HG03354 (cell line): ENCODE measurements at regions not wholly inside any gene's neighbourhood (a gene's known extent, or its start where the extent isn't known, plus 50 kb on each side); places are given as distances from the start of the nearest gene placed in this dataset.
"Not testable (repeated sequence)": the region's sequence is repeated elsewhere in the genome, so short reads cannot be mapped to it uniquely, and the experiment has no call there.

ENCODE experiments used
- ATAC-seq: cut with Tn5 transposase; IDR thresholded peaks from one replicate; pipeline ENCODE4 v1.9.1; 2021; ENCODE audit warnings: mild to moderate bottlenecking; ENCODE audit not compliant: unreplicated experiment, poor library complexity, severe bottlenecking

DNA sequence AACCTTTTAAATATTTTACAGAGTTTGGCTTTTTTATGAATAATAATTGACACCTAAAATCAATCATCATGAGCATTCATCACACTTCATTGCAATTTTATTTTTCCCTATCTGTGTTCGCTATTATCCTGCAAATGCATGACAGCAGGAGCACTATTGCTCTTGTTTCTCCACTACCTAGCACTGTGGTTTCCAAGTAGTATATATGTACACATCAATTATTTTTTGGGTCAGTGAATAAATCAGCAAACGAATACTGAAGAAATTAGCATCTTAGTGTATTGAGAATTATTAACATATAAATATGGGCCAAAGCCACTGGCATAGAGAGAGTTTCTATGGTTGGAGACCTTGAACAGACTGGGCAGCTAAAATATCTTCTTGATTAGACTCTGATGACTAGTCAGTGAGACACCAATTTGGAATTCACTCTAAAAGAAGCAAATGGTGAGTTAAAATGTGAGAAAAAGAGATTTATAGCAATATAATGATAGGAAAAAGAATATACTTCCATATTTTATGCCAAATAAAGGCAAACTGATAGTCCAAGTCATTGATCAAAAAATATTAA, 731.1 kb upstream of the LUZP2 start:
- ATAC-seq = no peak

- ATAC-seq = no peak
Observed at GRCh38 chr11:23767576-23767975, 729.3 kb upstream of the LUZP2 start.

DNA sequence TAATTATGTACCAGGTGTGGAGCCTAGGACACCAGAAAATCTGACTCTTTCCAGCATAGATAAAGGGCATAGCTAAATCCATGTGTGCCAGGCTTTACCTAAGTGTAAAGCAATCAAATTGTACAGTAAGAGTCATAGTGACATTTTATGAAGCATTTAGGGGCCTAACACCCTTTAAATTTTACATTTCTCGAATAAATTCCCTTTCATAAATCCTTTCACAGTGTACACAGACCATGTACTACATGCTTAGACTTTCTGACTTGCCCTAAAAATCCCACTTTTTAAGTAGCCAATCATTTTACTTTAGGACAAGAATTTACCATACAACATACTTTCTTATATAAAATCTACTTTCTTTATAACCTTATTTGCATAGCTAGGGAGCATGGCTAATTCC, 727.6 kb upstream of the LUZP2 start:
- no peak for ATAC-seq

- ATAC-seq = no peak
Observed at GRCh38 chr11:23772081-23772480, 724.8 kb upstream of the LUZP2 start.

- no peak for ATAC-seq
Observed at GRCh38 chr11:23778971-23779370, 717.9 kb upstream of the LUZP2 start.

DNA sequence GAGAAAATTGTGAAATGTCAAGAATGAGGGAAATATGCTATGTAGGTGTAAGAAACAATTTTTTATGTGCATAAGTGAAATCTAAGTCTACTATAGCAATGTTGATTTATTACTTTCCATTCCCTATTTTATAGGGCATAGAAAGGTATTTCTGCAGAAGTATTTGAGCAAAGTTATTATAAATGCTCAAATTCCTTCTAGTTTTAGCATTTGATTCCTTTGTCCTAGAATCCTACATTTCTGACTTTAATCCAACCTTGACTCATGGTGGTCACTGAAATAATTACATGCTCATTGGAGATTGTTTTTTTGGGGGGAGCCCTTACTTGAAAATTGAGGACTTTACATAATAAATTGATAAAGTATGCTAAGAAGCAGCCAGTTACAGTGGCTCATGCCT, 716.6 kb upstream of the LUZP2 start:
- no peak for ATAC-seq

DNA sequence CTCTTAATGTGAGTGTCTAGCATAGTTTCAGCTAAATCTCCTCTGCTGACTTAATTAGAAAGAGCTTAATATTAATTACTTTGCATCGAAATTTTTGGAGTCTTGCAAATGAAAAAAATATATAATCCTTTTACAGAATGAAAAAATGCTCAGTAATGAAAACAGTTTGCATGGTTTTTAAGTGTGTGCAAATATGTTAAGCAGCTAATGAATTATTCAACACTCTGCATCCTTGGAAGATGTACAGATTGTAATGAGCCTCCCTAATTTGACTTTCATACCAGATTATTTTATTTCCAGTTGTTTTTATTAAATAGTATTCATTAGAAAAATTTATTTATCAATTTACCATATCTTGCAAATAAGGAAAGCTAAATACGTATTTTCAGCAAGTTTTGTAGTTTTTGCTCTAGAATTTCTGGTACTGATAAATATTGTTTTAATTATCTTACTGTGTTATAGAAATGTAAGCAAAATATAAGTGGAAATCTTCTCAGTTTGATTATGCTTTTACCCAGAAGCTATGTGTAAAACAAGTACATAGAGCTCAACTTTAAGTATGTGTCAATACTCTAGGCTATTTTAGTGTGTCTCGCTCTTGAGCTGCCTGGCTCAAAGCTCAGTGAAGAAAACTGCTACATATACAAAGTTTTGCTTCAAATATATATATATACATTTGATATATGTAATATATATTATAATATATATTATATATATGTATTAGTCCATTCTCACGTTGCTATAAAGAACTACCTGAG, 714.9 kb upstream of the LUZP2 start:
- no peak for ATAC-seq

GRCh38 chr11:23786974-23787373, 709.9 kb upstream of the LUZP2 start:
- not testable (repeated sequence) for ATAC-seq

DNA sequence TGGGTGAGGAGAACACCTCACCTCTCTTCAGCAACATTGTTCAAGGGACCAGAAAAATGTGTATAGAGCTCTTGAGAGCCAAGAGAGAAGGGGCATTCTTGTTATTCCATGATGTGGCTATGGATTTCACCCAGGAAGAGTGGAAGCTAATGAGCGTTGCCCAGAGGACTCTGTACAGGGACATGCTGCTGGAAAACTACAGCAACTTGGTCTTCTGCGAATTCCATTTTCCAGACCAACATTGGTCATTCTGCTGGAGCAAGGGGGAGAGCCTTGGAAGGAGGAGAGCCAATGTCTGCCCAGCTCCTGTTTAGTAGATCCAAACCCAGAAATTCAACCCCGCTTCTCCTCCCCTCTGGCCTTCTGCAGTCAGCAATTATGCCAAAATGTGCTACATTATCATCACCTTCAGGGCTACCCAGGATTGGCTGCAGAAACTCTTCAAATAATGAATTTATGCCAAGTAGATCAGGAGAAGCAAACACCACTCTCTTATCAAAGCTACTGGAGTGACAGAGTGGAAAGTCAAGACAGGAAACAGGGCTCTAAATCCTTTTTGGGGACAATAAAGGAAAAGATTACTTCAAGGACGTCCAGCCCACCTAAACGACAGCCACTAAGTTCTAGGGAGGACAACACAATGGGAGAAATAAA, 707.5 kb upstream of the LUZP2 start:
- ATAC-seq = no peak

DNA sequence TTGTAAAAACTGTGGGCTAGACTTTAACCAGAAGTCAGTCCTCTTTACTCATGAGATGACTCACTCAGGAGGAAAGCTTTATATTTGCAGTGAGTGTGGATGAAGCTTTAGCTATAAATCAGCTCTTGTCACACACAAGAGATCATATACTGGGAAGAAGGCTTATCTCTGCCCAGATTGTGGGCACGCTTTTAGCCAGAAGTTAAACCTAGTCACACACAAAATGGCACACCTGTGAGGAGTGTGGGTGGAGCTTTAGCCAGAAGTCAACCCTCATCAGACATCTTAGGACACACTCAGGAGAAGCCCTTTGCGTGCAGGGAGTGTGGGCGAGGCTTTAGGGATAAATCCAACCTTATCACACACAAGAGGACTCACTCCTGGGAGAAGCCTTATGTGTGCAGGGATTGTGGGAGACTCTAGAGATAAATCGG, 706.9 kb upstream of the LUZP2 start:
- no peak for ATAC-seq

- ATAC-seq = no peak
Observed at GRCh38 chr11:23797624-23798419, 699.0 kb upstream of the LUZP2 start.

DNA sequence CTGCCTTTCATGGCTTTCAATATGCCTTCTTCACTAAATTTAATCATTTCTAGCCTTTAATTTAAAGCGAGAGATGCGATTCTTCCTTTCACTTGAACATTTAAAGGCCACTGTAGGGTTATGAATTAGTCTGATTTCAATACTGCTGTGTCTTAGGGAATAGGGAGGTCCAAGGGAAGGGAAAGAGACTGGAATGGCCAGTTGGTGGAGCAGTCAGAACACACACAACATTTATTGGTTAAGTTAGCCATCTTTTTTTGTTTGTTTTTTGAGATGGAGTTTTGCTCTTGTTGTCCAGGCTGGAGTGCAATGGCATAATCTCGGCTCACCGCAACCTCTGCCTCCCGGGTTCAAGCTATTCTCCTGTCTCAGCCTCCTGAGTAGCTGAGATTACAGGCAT, 662.5 kb upstream of the LUZP2 start:
- not testable (repeated sequence) for ATAC-seq

DNA sequence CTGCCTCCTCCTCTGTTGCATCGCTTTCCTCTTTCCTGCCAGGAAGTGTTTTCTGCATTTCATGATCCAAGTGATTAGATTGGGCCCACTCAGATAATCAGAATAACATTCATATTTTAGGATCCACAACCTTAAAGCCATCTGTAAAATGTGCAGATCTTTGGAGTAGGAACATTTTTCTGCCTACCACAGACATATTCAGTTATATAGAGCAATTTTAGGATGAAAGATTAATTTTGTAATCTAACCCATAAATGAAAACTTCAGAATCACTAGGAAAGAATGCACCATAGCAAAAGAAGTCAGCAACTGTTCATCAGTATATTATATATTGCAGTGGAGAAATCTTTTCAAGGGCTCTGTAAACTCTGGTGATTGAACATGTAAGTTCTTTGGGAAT, 659.9 kb upstream of the LUZP2 start:
- no peak for ATAC-seq

GRCh38 chr11:23840872-23841271, 656.0 kb upstream of the LUZP2 start:
- ATAC-seq = no peak

GRCh38 chr11:23846902-23847422, 649.9 kb upstream of the LUZP2 start:
- ATAC-seq = no peak

GRCh38 chr11:23851216-23851615, 645.6 kb upstream of the LUZP2 start:
- ATAC-seq = no peak

GRCh38 chr11:23856654-23857053, 640.2 kb upstream of the LUZP2 start:
- ATAC-seq = no peak

DNA sequence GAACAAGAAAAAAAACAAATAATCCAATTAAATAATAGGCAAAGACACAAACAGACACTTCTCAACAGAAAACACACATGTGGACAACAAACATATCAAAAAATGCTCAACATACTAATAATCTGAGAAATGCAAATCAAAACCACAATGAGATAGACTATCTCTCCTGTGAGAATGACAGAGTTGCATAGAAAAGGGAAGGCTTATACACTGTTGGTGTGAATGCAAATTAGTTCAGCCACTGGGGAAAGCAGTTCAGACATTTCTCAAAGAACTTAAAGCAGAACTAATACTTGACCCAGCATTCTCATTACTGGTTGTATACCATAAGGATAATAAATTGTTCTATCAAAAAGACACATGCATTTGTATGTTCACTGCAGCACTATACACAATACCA, 637.8 kb upstream of the LUZP2 start:
- peak; percentile 57 for ATAC-seq

DNA sequence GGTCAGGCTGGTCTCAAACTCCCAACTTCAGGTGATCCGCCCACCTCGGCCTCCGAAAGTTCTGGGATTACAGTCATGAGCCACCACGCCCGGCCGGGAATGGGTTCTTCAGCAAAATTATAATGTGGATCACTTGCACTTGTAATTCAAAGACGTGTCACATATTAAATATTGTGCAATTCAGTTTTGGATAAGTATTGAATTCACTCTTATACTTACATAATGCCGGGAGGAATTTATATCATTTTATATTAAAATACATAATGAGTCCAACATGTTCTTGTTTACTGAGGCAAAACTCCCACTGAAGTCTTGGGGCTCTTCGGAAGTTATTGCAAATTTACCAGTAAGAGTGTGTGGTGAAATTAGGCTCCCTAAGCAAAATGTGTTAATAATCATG, 635.2 kb upstream of the LUZP2 start:
- no peak for ATAC-seq

GRCh38 chr11:23865341-23865975, 631.4 kb upstream of the LUZP2 start:
- no peak for ATAC-seq
